Skin of body (tissue), 1 donor: ENCODE measurements at regions not wholly inside any gene's neighbourhood (a gene's known extent, or its start where the extent isn't known, plus 50 kb on each side); places are given as distances from the start of the nearest gene placed in this dataset.
A peak's percentile ranks its signal among the peaks of the same experiment; 100 is the strongest.

Source experiments
- DNase-seq: peaks from one replicate; lab custom pipeline; 2025; lab: John Stamatoyannopoulos, UW

GRCh38 chr9:89807682-89808075 lies 202.9 kb downstream of the GADD45G start:
- DNase-seq, result no peak

GRCh38 chr9:89808076-89808755 lies 203.4 kb downstream of the GADD45G start:
- no peak for DNase-seq

- no peak for DNase-seq
Measured at GRCh38 chr9:89808756-89809181, 204.0 kb downstream of the GADD45G start.

GRCh38 chr9:89810431-89810830 lies 205.6 kb downstream of the GADD45G start:
- peak; percentile 35 for DNase-seq

GRCh38 chr9:89811356-89811755 lies 206.5 kb downstream of the GADD45G start:
- DNase-seq, result no peak

GRCh38 chr9:89811886-89812450 lies 207.2 kb downstream of the GADD45G start:
- no peak for DNase-seq

- no peak for DNase-seq
Measured at GRCh38 chr9:89812556-89813181, 207.9 kb downstream of the GADD45G start.

GRCh38 chr9:89813482-89813881 lies 208.7 kb downstream of the GADD45G start:
- DNase-seq, result no peak

- DNase-seq, result no peak
Measured at GRCh38 chr9:89814340-89815040, 209.7 kb downstream of the GADD45G start.

GRCh38 chr9:89815061-89815902 lies 210.5 kb downstream of the GADD45G start:
- DNase-seq, result no peak

GRCh38 chr9:89815903-89816573 lies 211.2 kb downstream of the GADD45G start:
- peak; percentile 42 for DNase-seq

GRCh38 chr9:89817151-89817950 lies 212.5 kb downstream of the GADD45G start:
- no peak for DNase-seq

- DNase-seq, result no peak
Measured at GRCh38 chr9:89820337-89820736, 215.5 kb downstream of the GADD45G start.

GRCh38 chr9:89821081-89821480 lies 216.3 kb downstream of the GADD45G start:
- DNase-seq, result no peak

- no peak for DNase-seq
Measured at GRCh38 chr9:89822996-89823395, 218.2 kb downstream of the GADD45G start.

GRCh38 chr9:89825669-89826068 lies 220.9 kb downstream of the GADD45G start:
- DNase-seq, result no peak

- no peak for DNase-seq
Measured at GRCh38 chr9:89826186-89826585, 221.4 kb downstream of the GADD45G start.

GRCh38 chr9:89829346-89829745 lies 224.5 kb downstream of the GADD45G start:
- no peak for DNase-seq

GRCh38 chr9:89835666-89836065 lies 230.9 kb downstream of the GADD45G start:
- DNase-seq, result no peak
